GM19328 (cell line): ENCODE measurements at regions not wholly inside any gene's neighbourhood (a gene's known extent, or its start where the extent isn't known, plus 50 kb on each side); places are given as distances from the start of the nearest gene placed in this dataset.

Experiments used
- ATAC-seq: cut with Tn5 transposase; IDR thresholded peaks from one replicate; pipeline ENCODE4 v1.9.1; 2021; ENCODE audit warnings: mild to moderate bottlenecking, moderate library complexity; ENCODE audit not compliant: unreplicated experiment

- no peak for ATAC-seq
Measured at GRCh38 chr20:23232679-23233308, 117.8 kb upstream of the NXT1 start.

GRCh38 chr20:23232219-23232581, 118.4 kb upstream of the NXT1 start:
- ATAC-seq, result no peak

- no peak for ATAC-seq
Measured at GRCh38 chr20:23231561-23232218, 118.9 kb upstream of the NXT1 start.

GRCh38 chr20:23230766-23231385, 119.7 kb upstream of the NXT1 start:
- no peak for ATAC-seq

- ATAC-seq, result no peak
Measured at GRCh38 chr20:23229989-23230388, 120.6 kb upstream of the NXT1 start.

GRCh38 chr20:23228912-23229311, 121.7 kb upstream of the NXT1 start:
- no peak for ATAC-seq

GRCh38 chr20:23227976-23228375, 122.6 kb upstream of the NXT1 start:
- ATAC-seq, result no peak

GRCh38 chr20:23227274-23227673, 123.3 kb upstream of the NXT1 start:
- no peak for ATAC-seq

GRCh38 chr20:23226612-23227265, 123.9 kb upstream of the NXT1 start:
- no peak for ATAC-seq

GRCh38 chr20:23225407-23226060, 125.1 kb upstream of the NXT1 start:
- no peak for ATAC-seq

- no peak for ATAC-seq
Measured at GRCh38 chr20:23224806-23225205, 125.8 kb upstream of the NXT1 start.

GRCh38 chr20:23223908-23224580, 126.5 kb upstream of the NXT1 start:
- no peak for ATAC-seq

GRCh38 chr20:23222531-23223200, 127.9 kb upstream of the NXT1 start:
- no peak for ATAC-seq

GRCh38 chr20:23217023-23217422, 130.9 kb upstream of the CD93 start:
- ATAC-seq, result no peak

- no peak for ATAC-seq
Measured at GRCh38 chr20:23215344-23215995, 129.3 kb upstream of the CD93 start.

- no peak for ATAC-seq
Measured at GRCh38 chr20:23214903-23215302, 128.8 kb upstream of the CD93 start.

- ATAC-seq, result no peak
Measured at GRCh38 chr20:23212464-23212995, 126.4 kb upstream of the CD93 start.

- no peak for ATAC-seq
Measured at GRCh38 chr20:23212011-23212410, 125.9 kb upstream of the CD93 start.

- ATAC-seq, result no peak
Measured at GRCh38 chr20:23211164-23211563, 125.0 kb upstream of the CD93 start.
